ENCODE measurements at regions not wholly inside any gene's neighbourhood (a gene's known extent, or its start where the extent isn't known, plus 50 kb on each side); places are given as distances from the start of the nearest gene placed in this dataset.

GRCh38 chr17:36824678-36825101, 112.6 kb upstream of the LHX1 start:
- TF ChIP-seq, protein P1, sequence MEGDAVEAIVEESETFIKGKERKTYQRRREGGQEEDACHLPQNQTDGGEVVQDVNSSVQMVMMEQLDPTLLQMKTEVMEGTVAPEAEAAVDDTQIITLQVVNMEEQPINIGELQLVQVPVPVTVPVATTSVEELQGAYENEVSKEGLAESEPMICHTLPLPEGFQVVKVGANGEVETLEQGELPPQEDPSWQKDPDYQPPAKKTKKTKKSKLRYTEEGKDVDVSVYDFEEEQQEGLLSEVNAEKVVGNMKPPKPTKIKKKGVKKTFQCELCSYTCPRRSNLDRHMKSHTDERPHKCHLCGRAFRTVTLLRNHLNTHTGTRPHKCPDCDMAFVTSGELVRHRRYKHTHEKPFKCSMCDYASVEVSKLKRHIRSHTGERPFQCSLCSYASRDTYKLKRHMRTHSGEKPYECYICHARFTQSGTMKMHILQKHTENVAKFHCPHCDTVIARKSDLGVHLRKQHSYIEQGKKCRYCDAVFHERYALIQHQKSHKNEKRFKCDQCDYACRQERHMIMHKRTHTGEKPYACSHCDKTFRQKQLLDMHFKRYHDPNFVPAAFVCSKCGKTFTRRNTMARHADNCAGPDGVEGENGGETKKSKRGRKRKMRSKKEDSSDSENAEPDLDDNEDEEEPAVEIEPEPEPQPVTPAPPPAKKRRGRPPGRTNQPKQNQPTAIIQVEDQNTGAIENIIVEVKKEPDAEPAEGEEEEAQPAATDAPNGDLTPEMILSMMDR (IDR thresholded peaks at IDR 0.05; ENCODE audit: borderline replicate concordance, extremely low read depth, low read length, poor library complexity, severe bottlenecking): no peak
- no peak for TF ChIP-seq EZH2 (IDR thresholded peaks at IDR 0.05; ENCODE audit: borderline replicate concordance, low read depth, low read length, severe bottlenecking)

All from DND-41 (cell line).